ENCODE measurements at regions not wholly inside any gene's neighbourhood (a gene's known extent, or its start where the extent isn't known, plus 50 kb on each side); places are given as distances from the start of the nearest gene placed in this dataset.

GRCh38 chr4:3613967-3614730 lies 81.9 kb upstream of the LRPAP1 start:
- TF ChIP-seq PRDM10 (CRISPR knock-in tag; IDR thresholded peaks at IDR 0.05; ENCODE audit: low read depth) (no peak), CTCF (CRISPR knock-in tag; IDR thresholded peaks at IDR 0.05) (no peak), IRF2 (CRISPR knock-in tag; IDR thresholded peaks at IDR 0.05) (no peak), ZNF225 (CRISPR knock-in tag; IDR thresholded peaks at IDR 0.05) (no peak), JUNB (CRISPR knock-in tag; IDR thresholded peaks at IDR 0.05; ENCODE audit: borderline replicate concordance) (no peak), ETS1 (CRISPR knock-in tag; IDR thresholded peaks at IDR 0.05) (no peak), ZSCAN29 (CRISPR knock-in tag; conservative IDR thresholded peaks at IDR 0.05) (no peak)
